ENCODE measurements at regions not wholly inside any gene's neighbourhood (a gene's known extent, or its start where the extent isn't known, plus 50 kb on each side); places are given as distances from the start of the nearest gene placed in this dataset.

DNA sequence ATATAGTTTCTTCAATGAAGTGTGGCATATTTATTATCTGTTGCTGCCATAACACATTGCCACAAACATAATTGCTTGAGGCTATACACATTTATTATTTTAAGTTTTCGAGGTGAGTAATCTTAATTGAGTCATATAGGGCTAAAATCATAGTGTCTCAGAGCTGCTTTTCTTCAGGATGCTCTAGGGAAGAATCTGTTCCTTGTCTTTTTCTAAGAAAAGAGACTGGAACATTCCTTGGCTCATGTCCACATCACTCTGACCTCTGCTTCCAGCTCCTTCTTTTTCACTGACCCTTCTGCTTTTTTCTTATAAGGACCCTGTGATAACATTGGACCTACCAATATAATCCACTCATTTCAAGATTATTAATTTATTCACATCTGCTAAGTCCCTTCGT, 632.4 kb upstream of the TYRP1 start:
- no peak for TF ChIP-seq CHD2 (IDR thresholded peaks at IDR 0.05; ENCODE audit: low read length, partially characterized antibody)
- no peak for TF ChIP-seq POLR2A (IDR thresholded peaks at IDR 0.05; ENCODE audit: low read length)
- TF ChIP-seq, protein P1, sequence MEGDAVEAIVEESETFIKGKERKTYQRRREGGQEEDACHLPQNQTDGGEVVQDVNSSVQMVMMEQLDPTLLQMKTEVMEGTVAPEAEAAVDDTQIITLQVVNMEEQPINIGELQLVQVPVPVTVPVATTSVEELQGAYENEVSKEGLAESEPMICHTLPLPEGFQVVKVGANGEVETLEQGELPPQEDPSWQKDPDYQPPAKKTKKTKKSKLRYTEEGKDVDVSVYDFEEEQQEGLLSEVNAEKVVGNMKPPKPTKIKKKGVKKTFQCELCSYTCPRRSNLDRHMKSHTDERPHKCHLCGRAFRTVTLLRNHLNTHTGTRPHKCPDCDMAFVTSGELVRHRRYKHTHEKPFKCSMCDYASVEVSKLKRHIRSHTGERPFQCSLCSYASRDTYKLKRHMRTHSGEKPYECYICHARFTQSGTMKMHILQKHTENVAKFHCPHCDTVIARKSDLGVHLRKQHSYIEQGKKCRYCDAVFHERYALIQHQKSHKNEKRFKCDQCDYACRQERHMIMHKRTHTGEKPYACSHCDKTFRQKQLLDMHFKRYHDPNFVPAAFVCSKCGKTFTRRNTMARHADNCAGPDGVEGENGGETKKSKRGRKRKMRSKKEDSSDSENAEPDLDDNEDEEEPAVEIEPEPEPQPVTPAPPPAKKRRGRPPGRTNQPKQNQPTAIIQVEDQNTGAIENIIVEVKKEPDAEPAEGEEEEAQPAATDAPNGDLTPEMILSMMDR (IDR thresholded peaks at IDR 0.05), result no peak
- TF ChIP-seq MYC (IDR thresholded peaks at IDR 0.05; ENCODE audit: borderline replicate concordance, low read length), result no peak

Measured in A549 (cell line).